WTC11 (cell line): ENCODE measurements at regions not wholly inside any gene's neighbourhood (a gene's known extent, or its start where the extent isn't known, plus 50 kb on each side); places are given as distances from the start of the nearest gene placed in this dataset.

Source experiments
- ATAC-seq: fragments of 200-7000 bp; cut with Tn5 transposase; 2 replicates; pipeline ENCODE4 v1.10.0; 2021; ENCODE audit warnings: mild to moderate bottlenecking, moderate library complexity
- CTCF ChIA-PET: fragments of 300-600 bp; sonication (Branson Sonifier 250); formaldehyde crosslinking; loops from one replicate; lab custom pipeline; 2021; ENCODE audit warnings: antibody characterized with exemption; lab: Charles Lee
- POLR2A ChIA-PET: fragments of 350-600 bp; sonication (Branson Sonifier 250); formaldehyde crosslinking; loops from one replicate; lab custom pipeline; 2021; ENCODE audit warnings: antibody characterized with exemption; lab: Charles Lee
- DNase-seq: peaks from one replicate; pipeline ENCODE4 v3.0.0; 2021; ENCODE audit warnings: low spot score
- H3K27ac Mint-ChIP-seq: 2 replicates; pipeline ENCODE4 v1.8.0; 2021; ENCODE audit warnings: mixed read lengths
- H3K27me3 Mint-ChIP-seq: 2 replicates; pipeline ENCODE4 v1.8.0; 2021; ENCODE audit warnings: low read depth, mild to moderate bottlenecking, moderate library complexity, mixed read lengths
- H3K36me3 Mint-ChIP-seq: 2 replicates; pipeline ENCODE4 v1.8.0; 2021; ENCODE audit warnings: mixed read lengths
- H3K4me1 Mint-ChIP-seq: 2 replicates; pipeline ENCODE4 v1.8.0; 2022; ENCODE audit warnings: mixed read lengths
- H3K4me3 Mint-ChIP-seq: 2 replicates; pipeline ENCODE4 v1.8.0; 2021; ENCODE audit warnings: mild to moderate bottlenecking, moderate library complexity, mixed read lengths
- H3K9me3 Mint-ChIP-seq: 2 replicates; pipeline ENCODE4 v1.8.0; 2021; ENCODE audit warnings: mixed read lengths
- ATF1 ChIP-seq: sonication (generic); formaldehyde crosslinking; IDR thresholded peaks from 2 replicates; pipeline ENCODE4 v1.8.1; 2023; ENCODE audit warnings: mild to moderate bottlenecking, moderate library complexity, missing genetic modification reagents
- CREB1 ChIP-seq: sonication (generic); formaldehyde crosslinking; IDR thresholded peaks from 2 replicates; pipeline ENCODE4 v1.8.0; 2023; ENCODE audit warnings: mild to moderate bottlenecking, missing genetic modification reagents
- E2F1 ChIP-seq: sonication (generic); formaldehyde crosslinking; IDR thresholded peaks from 2 replicates; pipeline ENCODE4 v1.8.0; 2022; ENCODE audit warnings: mild to moderate bottlenecking, missing genetic modification reagents
- E2F5 ChIP-seq: sonication (generic); formaldehyde crosslinking; IDR thresholded peaks from 2 replicates; pipeline ENCODE4 v1.8.1; 2022; ENCODE audit warnings: mild to moderate bottlenecking, moderate library complexity, missing genetic modification reagents
- FOXJ3 ChIP-seq: sonication (generic); formaldehyde crosslinking; IDR thresholded peaks from 2 replicates; pipeline ENCODE4 v1.9.0; 2021; ENCODE audit warnings: missing genetic modification reagents, mild to moderate bottlenecking, borderline replicate concordance
- FOXP1 ChIP-seq: sonication (generic); formaldehyde crosslinking; IDR thresholded peaks from 2 replicates; pipeline ENCODE4 v1.8.0; 2022; ENCODE audit warnings: missing genetic modification reagents, mild to moderate bottlenecking, moderate library complexity, borderline replicate concordance
- HMGA2 ChIP-seq: fragments of 250-450 bp; sonication (Bioruptor Pico); IDR thresholded peaks from 2 replicates; pipeline ENCODE4 v1.4.0; 2021; ENCODE audit warnings: mild to moderate bottlenecking, moderate library complexity
- JAZF1 ChIP-seq: fragments of 250-450 bp; sonication (Bioruptor Pico); IDR thresholded peaks from 2 replicates; pipeline ENCODE4 v1.9.0; 2021; ENCODE audit warnings: moderate library complexity, mild to moderate bottlenecking, inconsistent platforms
- KAT7 ChIP-seq: sonication (generic); formaldehyde crosslinking; IDR thresholded peaks from 2 replicates; pipeline ENCODE4 v1.8.1; 2023; ENCODE audit warnings: missing genetic modification reagents, mild to moderate bottlenecking, borderline replicate concordance
- NFYB ChIP-seq: sonication (generic); formaldehyde crosslinking; conservative IDR thresholded peaks from 2 replicates; pipeline ENCODE4 v1.8.0; 2022; ENCODE audit warnings: low read depth, missing genetic modification reagents
- NR1H2 ChIP-seq: sonication (generic); formaldehyde crosslinking; IDR thresholded peaks from 2 replicates; pipeline ENCODE4 v1.9.0; 2021; ENCODE audit warnings: mild to moderate bottlenecking, moderate library complexity, missing genetic modification reagents
- NR3C1 ChIP-seq: sonication (generic); formaldehyde crosslinking; conservative IDR thresholded peaks from 2 replicates; pipeline ENCODE4 v1.8.1; 2023; ENCODE audit warnings: low read depth, mild to moderate bottlenecking, missing genetic modification reagents
- OVOL2 ChIP-seq: fragments of 250-450 bp; sonication (Bioruptor Pico); IDR thresholded peaks from 2 replicates; pipeline ENCODE4 v1.9.0; 2021; ENCODE audit warnings: mild to moderate bottlenecking, borderline replicate concordance
- SMAD3 ChIP-seq: sonication (generic); formaldehyde crosslinking; IDR thresholded peaks from 2 replicates; pipeline ENCODE4 v1.8.0; 2022; ENCODE audit warnings: missing genetic modification reagents, mild to moderate bottlenecking, borderline replicate concordance
- TEAD1 ChIP-seq: sonication (generic); formaldehyde crosslinking; IDR thresholded peaks from 2 replicates; pipeline ENCODE4 v1.8.0; 2022; ENCODE audit warnings: mild to moderate bottlenecking, missing genetic modification reagents
- TEAD4 ChIP-seq: sonication (generic); formaldehyde crosslinking; IDR thresholded peaks from 2 replicates; pipeline ENCODE4 v1.8.0; 2022; ENCODE audit warnings: mild to moderate bottlenecking, missing genetic modification reagents
- ZBTB21 ChIP-seq: sonication (generic); formaldehyde crosslinking; IDR thresholded peaks from 2 replicates; pipeline ENCODE4 v1.8.1; 2023; ENCODE audit warnings: mild to moderate bottlenecking, missing genetic modification reagents, borderline replicate concordance
- ZMAT4 ChIP-seq: fragments of 250-450 bp; sonication (Bioruptor Pico); IDR thresholded peaks from 2 replicates; pipeline ENCODE4 v1.9.0; 2021; ENCODE audit warnings: mild to moderate bottlenecking
- ZNF219 ChIP-seq: sonication (generic); formaldehyde crosslinking; IDR thresholded peaks from 2 replicates; pipeline ENCODE4 v1.8.0; 2023; ENCODE audit warnings: missing genetic modification reagents, mild to moderate bottlenecking, borderline replicate concordance
- ZNF532 ChIP-seq: fragments of 250-450 bp; sonication (Bioruptor Pico); IDR thresholded peaks from 2 replicates; pipeline ENCODE4 v1.9.0; 2021; ENCODE audit warnings: mild to moderate bottlenecking, borderline replicate concordance
- TF ChIP-seq, protein P1 (sequence below): fragments of 200-600 bp; IDR thresholded peaks from 2 replicates; pipeline ENCODE4 v1.8.0; 2022; ENCODE audit warnings: antibody characterized with exemption
- TF ChIP-seq, protein P2 (sequence below): sonication (generic); formaldehyde crosslinking; IDR thresholded peaks from 2 replicates; pipeline ENCODE4 v1.8.0; 2023; ENCODE audit warnings: missing genetic modification reagents

- DNase-seq (no peak), ATAC-seq (no peak)
- Mint-ChIP-seq H3K9me3 (no peaks in the 10 kb centered on the region; the same call in 1 of the 2 replicates), H3K27ac (0 out of 2 replicates have a peak overlapping the region, but pooled peaks have one; percentile 60), H3K4me1 (peaks cover 15% of the 10 kb centered on the region), H3K4me3 (no peak overlapping the region), H3K36me3 (no peaks in the 10 kb centered on the region), H3K27me3 (no peaks in the 10 kb centered on the region)
- ChIA-PET POLR2A (no interaction called here), CTCF (no interaction called here)
- TF ChIP-seq NFYB (CRISPR knock-in tag), result no peak
- TF ChIP-seq HMGA2, result no peak
- TF ChIP-seq E2F1, result no peak
- TF ChIP-seq TEAD1 (CRISPR knock-in tag), result no peak
- no peak for TF ChIP-seq OVOL2 (CRISPR knock-in tag)
- no peak for TF ChIP-seq CREB1 (CRISPR knock-in tag)
Measured at GRCh38 chr18:73288813-73289212, 421.0 kb upstream of the NETO1 start.

- ChIA-PET POLR2A (no interaction called here), CTCF (no interaction called here)
- H3K4me3 Mint-ChIP-seq, result no peak overlapping the region
- no peak for ATAC-seq
- H3K9me3 Mint-ChIP-seq, result no peaks in the 10 kb centered on the region; the same call in 1 of the 2 replicates
- no peak overlapping the region for H3K27ac Mint-ChIP-seq
- no peaks in the 10 kb centered on the region for H3K36me3 Mint-ChIP-seq
- H3K27me3 Mint-ChIP-seq, result no peaks in the 10 kb centered on the region
- TF ChIP-seq HMGA2 (no peak), NR3C1 (no peak), ZNF532 (CRISPR knock-in tag) (no peak), ZBTB21 (CRISPR knock-in tag) (no peak), KAT7 (CRISPR knock-in tag) (no peak), E2F5 (no peak), TEAD4 (CRISPR knock-in tag) (no peak), E2F1 (no peak), NR1H2 (no peak), JAZF1 (CRISPR knock-in tag) (no peak), FOXP1 (CRISPR knock-in tag) (no peak), SMAD3 (CRISPR knock-in tag) (no peak), ZMAT4 (CRISPR knock-in tag) (no peak), CREB1 (CRISPR knock-in tag) (no peak), ZNF219 (CRISPR knock-in tag) (no peak), ATF1 (no peak), FOXJ3 (no peak)
- TF ChIP-seq, protein P1, sequence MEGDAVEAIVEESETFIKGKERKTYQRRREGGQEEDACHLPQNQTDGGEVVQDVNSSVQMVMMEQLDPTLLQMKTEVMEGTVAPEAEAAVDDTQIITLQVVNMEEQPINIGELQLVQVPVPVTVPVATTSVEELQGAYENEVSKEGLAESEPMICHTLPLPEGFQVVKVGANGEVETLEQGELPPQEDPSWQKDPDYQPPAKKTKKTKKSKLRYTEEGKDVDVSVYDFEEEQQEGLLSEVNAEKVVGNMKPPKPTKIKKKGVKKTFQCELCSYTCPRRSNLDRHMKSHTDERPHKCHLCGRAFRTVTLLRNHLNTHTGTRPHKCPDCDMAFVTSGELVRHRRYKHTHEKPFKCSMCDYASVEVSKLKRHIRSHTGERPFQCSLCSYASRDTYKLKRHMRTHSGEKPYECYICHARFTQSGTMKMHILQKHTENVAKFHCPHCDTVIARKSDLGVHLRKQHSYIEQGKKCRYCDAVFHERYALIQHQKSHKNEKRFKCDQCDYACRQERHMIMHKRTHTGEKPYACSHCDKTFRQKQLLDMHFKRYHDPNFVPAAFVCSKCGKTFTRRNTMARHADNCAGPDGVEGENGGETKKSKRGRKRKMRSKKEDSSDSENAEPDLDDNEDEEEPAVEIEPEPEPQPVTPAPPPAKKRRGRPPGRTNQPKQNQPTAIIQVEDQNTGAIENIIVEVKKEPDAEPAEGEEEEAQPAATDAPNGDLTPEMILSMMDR, result no peak
- TF ChIP-seq, protein P2, sequence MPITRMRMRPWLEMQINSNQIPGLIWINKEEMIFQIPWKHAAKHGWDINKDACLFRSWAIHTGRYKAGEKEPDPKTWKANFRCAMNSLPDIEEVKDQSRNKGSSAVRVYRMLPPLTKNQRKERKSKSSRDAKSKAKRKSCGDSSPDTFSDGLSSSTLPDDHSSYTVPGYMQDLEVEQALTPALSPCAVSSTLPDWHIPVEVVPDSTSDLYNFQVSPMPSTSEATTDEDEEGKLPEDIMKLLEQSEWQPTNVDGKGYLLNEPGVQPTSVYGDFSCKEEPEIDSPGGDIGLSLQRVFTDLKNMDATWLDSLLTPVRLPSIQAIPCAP, result no peak
- no peak for DNase-seq
- peaks cover 11% of the 10 kb centered on the region for H3K4me1 Mint-ChIP-seq
Measured at GRCh38 chr18:73286584-73286983, 418.8 kb upstream of the NETO1 start.
